ENCODE measurements at regions not wholly inside any gene's neighbourhood (a gene's known extent, or its start where the extent isn't known, plus 50 kb on each side); places are given as distances from the start of the nearest gene placed in this dataset.

GRCh38 chr5:45189481-45189880 is 380.7 kb downstream of the MRPS30 start:
- TF ChIP-seq TAF1 (IDR thresholded peaks at IDR 0.05; ENCODE audit: low read depth) (no peak), EP300 (IDR thresholded peaks at IDR 0.05; ENCODE audit: borderline replicate concordance) (no peak), RAD21 (IDR thresholded peaks at IDR 0.05; ENCODE audit: low read depth) (no peak), YY1 (IDR thresholded peaks at IDR 0.05; ENCODE audit: low read depth) (no peak), TEAD4 (IDR thresholded peaks at IDR 0.05) (no peak), FOXM1 (IDR thresholded peaks at IDR 0.05; ENCODE audit: borderline replicate concordance, low read depth) (no peak), ZBTB7A (IDR thresholded peaks at IDR 0.05; ENCODE audit: low read depth) (no peak), MAX (IDR thresholded peaks at IDR 0.05) (no peak), CEBPB (IDR thresholded peaks at IDR 0.05) (no peak), EGR1 (IDR thresholded peaks at IDR 0.05) (no peak), NFIC (IDR thresholded peaks at IDR 0.05) (no peak), CREB1 (IDR thresholded peaks at IDR 0.05; ENCODE audit: low read depth) (no peak), TCF12 (IDR thresholded peaks at IDR 0.05; ENCODE audit: low read depth) (no peak)
- TF ChIP-seq, protein P1, sequence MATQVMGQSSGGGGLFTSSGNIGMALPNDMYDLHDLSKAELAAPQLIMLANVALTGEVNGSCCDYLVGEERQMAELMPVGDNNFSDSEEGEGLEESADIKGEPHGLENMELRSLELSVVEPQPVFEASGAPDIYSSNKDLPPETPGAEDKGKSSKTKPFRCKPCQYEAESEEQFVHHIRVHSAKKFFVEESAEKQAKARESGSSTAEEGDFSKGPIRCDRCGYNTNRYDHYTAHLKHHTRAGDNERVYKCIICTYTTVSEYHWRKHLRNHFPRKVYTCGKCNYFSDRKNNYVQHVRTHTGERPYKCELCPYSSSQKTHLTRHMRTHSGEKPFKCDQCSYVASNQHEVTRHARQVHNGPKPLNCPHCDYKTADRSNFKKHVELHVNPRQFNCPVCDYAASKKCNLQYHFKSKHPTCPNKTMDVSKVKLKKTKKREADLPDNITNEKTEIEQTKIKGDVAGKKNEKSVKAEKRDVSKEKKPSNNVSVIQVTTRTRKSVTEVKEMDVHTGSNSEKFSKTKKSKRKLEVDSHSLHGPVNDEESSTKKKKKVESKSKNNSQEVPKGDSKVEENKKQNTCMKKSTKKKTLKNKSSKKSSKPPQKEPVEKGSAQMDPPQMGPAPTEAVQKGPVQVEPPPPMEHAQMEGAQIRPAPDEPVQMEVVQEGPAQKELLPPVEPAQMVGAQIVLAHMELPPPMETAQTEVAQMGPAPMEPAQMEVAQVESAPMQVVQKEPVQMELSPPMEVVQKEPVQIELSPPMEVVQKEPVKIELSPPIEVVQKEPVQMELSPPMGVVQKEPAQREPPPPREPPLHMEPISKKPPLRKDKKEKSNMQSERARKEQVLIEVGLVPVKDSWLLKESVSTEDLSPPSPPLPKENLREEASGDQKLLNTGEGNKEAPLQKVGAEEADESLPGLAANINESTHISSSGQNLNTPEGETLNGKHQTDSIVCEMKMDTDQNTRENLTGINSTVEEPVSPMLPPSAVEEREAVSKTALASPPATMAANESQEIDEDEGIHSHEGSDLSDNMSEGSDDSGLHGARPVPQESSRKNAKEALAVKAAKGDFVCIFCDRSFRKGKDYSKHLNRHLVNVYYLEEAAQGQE (IDR thresholded peaks at IDR 0.05; ENCODE audit: low read depth) = no peak
- TF ChIP-seq, protein P2, sequence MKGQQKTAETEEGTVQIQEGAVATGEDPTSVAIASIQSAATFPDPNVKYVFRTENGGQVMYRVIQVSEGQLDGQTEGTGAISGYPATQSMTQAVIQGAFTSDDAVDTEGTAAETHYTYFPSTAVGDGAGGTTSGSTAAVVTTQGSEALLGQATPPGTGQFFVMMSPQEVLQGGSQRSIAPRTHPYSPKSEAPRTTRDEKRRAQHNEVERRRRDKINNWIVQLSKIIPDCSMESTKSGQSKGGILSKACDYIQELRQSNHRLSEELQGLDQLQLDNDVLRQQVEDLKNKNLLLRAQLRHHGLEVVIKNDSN (IDR thresholded peaks at IDR 0.05) = no peak

- TF ChIP-seq TEAD4 (IDR thresholded peaks at IDR 0.05) (no peak), TCF12 (IDR thresholded peaks at IDR 0.05; ENCODE audit: low read depth) (no peak), TAF1 (IDR thresholded peaks at IDR 0.05; ENCODE audit: low read depth) (no peak), EGR1 (IDR thresholded peaks at IDR 0.05) (no peak), YY1 (IDR thresholded peaks at IDR 0.05; ENCODE audit: low read depth) (no peak), EP300 (IDR thresholded peaks at IDR 0.05; ENCODE audit: borderline replicate concordance) (no peak), CEBPB (IDR thresholded peaks at IDR 0.05) (no peak), ZBTB7A (IDR thresholded peaks at IDR 0.05; ENCODE audit: low read depth) (no peak), CREB1 (IDR thresholded peaks at IDR 0.05; ENCODE audit: low read depth) (no peak), RAD21 (IDR thresholded peaks at IDR 0.05; ENCODE audit: low read depth) (no peak), MAX (IDR thresholded peaks at IDR 0.05) (no peak), NFIC (IDR thresholded peaks at IDR 0.05) (no peak), FOXM1 (IDR thresholded peaks at IDR 0.05; ENCODE audit: borderline replicate concordance, low read depth) (no peak)
- TF ChIP-seq, protein P2 (IDR thresholded peaks at IDR 0.05) = no peak
- TF ChIP-seq, protein P1 (IDR thresholded peaks at IDR 0.05; ENCODE audit: low read depth) = no peak
These were observed 386.3 kb downstream of the MRPS30 start for GRCh38 chr5:45195026-45195425.
